ENCODE measurements at regions not wholly inside any gene's neighbourhood (a gene's known extent, or its start where the extent isn't known, plus 50 kb on each side); places are given as distances from the start of the nearest gene placed in this dataset.

GRCh38 chr7:3128857-3129490 lies 85.3 kb upstream of the CARD11 start:
- TF ChIP-seq EZH2phosphoT487 (IDR thresholded peaks at IDR 0.05; ENCODE audit: low read depth, severe bottlenecking, unreplicated experiment) (no peak), CTCF (IDR thresholded peaks at IDR 0.05; ENCODE audit: poor library complexity) (no peak), EZH2 (IDR thresholded peaks at IDR 0.05; ENCODE audit: borderline replicate concordance) (no peak)
